ENCODE measurements at regions not wholly inside any gene's neighbourhood (a gene's known extent, or its start where the extent isn't known, plus 50 kb on each side); places are given as distances from the start of the nearest gene placed in this dataset.

- TF ChIP-seq RAD21 (IDR thresholded peaks at IDR 0.05; ENCODE audit: low read depth) = peak; percentile 96
- peak; percentile 42 for TF ChIP-seq TEAD4 (IDR thresholded peaks at IDR 0.05)
- TF ChIP-seq, protein P1, sequence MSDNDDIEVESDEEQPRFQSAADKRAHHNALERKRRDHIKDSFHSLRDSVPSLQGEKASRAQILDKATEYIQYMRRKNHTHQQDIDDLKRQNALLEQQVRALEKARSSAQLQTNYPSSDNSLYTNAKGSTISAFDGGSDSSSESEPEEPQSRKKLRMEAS (IDR thresholded peaks at IDR 0.05) = peak; percentile 91
- TF ChIP-seq TAF1 (IDR thresholded peaks at IDR 0.05; ENCODE audit: low read depth) = no peak
- TF ChIP-seq TCF12 (IDR thresholded peaks at IDR 0.05; ENCODE audit: low read depth) = peak; percentile 60; the same call in 1 of the 2 replicates
- TF ChIP-seq EP300 (IDR thresholded peaks at IDR 0.05; ENCODE audit: borderline replicate concordance) = no peak
- no peak for TF ChIP-seq FOXM1 (IDR thresholded peaks at IDR 0.05; ENCODE audit: borderline replicate concordance, low read depth)
- TF ChIP-seq USF1 (IDR thresholded peaks at IDR 0.05) = no peak
- no peak for TF ChIP-seq EGR1 (IDR thresholded peaks at IDR 0.05)
- TF ChIP-seq ZBTB7A (IDR thresholded peaks at IDR 0.05; ENCODE audit: low read depth) = no peak
- TF ChIP-seq, protein P2, sequence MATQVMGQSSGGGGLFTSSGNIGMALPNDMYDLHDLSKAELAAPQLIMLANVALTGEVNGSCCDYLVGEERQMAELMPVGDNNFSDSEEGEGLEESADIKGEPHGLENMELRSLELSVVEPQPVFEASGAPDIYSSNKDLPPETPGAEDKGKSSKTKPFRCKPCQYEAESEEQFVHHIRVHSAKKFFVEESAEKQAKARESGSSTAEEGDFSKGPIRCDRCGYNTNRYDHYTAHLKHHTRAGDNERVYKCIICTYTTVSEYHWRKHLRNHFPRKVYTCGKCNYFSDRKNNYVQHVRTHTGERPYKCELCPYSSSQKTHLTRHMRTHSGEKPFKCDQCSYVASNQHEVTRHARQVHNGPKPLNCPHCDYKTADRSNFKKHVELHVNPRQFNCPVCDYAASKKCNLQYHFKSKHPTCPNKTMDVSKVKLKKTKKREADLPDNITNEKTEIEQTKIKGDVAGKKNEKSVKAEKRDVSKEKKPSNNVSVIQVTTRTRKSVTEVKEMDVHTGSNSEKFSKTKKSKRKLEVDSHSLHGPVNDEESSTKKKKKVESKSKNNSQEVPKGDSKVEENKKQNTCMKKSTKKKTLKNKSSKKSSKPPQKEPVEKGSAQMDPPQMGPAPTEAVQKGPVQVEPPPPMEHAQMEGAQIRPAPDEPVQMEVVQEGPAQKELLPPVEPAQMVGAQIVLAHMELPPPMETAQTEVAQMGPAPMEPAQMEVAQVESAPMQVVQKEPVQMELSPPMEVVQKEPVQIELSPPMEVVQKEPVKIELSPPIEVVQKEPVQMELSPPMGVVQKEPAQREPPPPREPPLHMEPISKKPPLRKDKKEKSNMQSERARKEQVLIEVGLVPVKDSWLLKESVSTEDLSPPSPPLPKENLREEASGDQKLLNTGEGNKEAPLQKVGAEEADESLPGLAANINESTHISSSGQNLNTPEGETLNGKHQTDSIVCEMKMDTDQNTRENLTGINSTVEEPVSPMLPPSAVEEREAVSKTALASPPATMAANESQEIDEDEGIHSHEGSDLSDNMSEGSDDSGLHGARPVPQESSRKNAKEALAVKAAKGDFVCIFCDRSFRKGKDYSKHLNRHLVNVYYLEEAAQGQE (IDR thresholded peaks at IDR 0.05; ENCODE audit: low read depth) = no peak
- peak; percentile 45 for TF ChIP-seq NFIC (IDR thresholded peaks at IDR 0.05)
- TF ChIP-seq CEBPB (IDR thresholded peaks at IDR 0.05) = no peak
- no peak for TF ChIP-seq YY1 (IDR thresholded peaks at IDR 0.05; ENCODE audit: low read depth)
- TF ChIP-seq CREB1 (IDR thresholded peaks at IDR 0.05; ENCODE audit: low read depth) = no peak
Measured at GRCh38 chr15:62782071-62782841, 260.3 kb upstream of the TPM1 start.

DNA sequence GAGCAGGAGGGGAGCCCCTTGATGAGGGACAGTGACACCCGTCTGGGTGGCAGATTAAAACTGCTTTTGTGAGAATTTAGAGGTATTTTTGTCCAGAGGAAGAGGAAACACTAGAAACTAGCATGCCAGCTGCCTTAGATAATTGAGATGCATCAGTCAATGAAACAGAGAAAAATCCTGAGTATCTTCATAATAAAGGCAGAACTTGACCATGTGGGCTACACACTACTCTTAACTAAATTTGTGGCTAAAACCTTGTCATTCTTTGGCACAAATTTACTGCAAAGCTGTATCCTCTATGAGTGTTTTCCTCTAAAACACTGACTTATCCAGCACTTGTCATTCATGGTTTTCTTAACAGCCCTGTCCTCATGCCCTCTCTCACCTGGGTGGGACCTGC lies 259.7 kb upstream of the TPM1 start:
- TF ChIP-seq CREB1 (IDR thresholded peaks at IDR 0.05; ENCODE audit: low read depth) = no peak
- TF ChIP-seq, protein P2 (IDR thresholded peaks at IDR 0.05; ENCODE audit: low read depth) = no peak
- TF ChIP-seq EP300 (IDR thresholded peaks at IDR 0.05; ENCODE audit: borderline replicate concordance) = no peak
- TF ChIP-seq USF1 (IDR thresholded peaks at IDR 0.05) = no peak
- TF ChIP-seq FOXM1 (IDR thresholded peaks at IDR 0.05; ENCODE audit: borderline replicate concordance, low read depth) = no peak
- no peak for TF ChIP-seq TAF1 (IDR thresholded peaks at IDR 0.05; ENCODE audit: low read depth)
- TF ChIP-seq RAD21 (IDR thresholded peaks at IDR 0.05; ENCODE audit: low read depth) = no peak
- no peak for TF ChIP-seq ZBTB7A (IDR thresholded peaks at IDR 0.05; ENCODE audit: low read depth)
- no peak for TF ChIP-seq TCF12 (IDR thresholded peaks at IDR 0.05; ENCODE audit: low read depth)
- no peak for TF ChIP-seq TEAD4 (IDR thresholded peaks at IDR 0.05)
- TF ChIP-seq CEBPB (IDR thresholded peaks at IDR 0.05) = no peak
- TF ChIP-seq, protein P1 (IDR thresholded peaks at IDR 0.05) = no peak
- no peak for TF ChIP-seq NFIC (IDR thresholded peaks at IDR 0.05)

GRCh38 chr15:62783303-62783957 lies 259.1 kb upstream of the TPM1 start:
- TF ChIP-seq, protein P1 (IDR thresholded peaks at IDR 0.05) = no peak
- no peak for TF ChIP-seq TAF1 (IDR thresholded peaks at IDR 0.05; ENCODE audit: low read depth)
- TF ChIP-seq CREB1 (IDR thresholded peaks at IDR 0.05; ENCODE audit: low read depth) = no peak

DNA sequence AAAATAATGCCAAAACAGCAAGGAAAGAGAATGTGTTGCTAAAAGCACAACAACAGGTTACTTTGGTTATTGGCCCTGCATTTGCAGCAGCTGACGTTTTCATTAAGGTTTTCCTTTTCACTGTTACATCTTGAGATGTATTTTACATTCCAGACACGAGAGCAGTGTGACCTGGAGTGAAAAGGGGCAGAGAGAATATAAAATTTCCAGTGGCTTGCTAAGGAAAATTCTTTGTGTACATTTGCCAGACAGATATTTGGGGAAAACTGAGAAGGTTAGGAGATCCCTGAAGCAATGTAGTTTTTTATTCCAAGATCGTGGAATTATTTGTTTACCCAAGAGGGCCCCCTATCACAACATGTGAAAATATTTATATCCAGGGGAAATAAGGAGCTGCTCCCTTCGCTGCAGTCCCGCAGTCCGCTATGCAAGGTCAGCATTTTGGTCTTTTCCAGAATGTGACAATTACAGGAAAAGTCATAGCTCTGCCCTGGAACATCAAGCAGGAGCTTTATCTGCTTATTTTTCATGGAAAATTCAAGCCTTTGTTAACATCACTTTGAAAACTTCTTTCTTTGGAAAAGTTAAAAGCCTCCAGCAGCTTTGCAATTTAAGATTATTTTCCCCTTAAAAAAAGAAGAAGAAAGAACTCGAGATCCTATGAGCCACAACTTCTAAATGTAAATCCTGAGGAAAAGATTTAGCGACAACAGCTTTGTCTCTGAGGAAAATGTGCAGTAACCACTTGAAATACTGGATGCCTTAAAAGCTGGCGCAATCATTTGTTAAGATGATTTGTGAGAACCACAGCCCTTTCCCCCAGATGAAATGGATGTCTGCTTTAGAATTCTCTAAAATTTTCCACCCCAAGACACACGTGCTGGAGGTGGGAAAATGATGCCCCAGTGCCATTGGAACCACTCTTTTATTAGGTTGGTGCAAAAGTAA lies 256.4 kb upstream of the TPM1 start:
- TF ChIP-seq, protein P1 (IDR thresholded peaks at IDR 0.05) = no peak
- TF ChIP-seq NFIC (IDR thresholded peaks at IDR 0.05) = no peak
- TF ChIP-seq FOXM1 (IDR thresholded peaks at IDR 0.05; ENCODE audit: borderline replicate concordance, low read depth) = no peak
- no peak for TF ChIP-seq TAF1 (IDR thresholded peaks at IDR 0.05; ENCODE audit: low read depth)
- TF ChIP-seq TCF12 (IDR thresholded peaks at IDR 0.05; ENCODE audit: low read depth) = no peak
- no peak for TF ChIP-seq CREB1 (IDR thresholded peaks at IDR 0.05; ENCODE audit: low read depth)
- TF ChIP-seq ZBTB7A (IDR thresholded peaks at IDR 0.05; ENCODE audit: low read depth) = no peak
- no peak for TF ChIP-seq YY1 (IDR thresholded peaks at IDR 0.05; ENCODE audit: low read depth)
- TF ChIP-seq, protein P2 (IDR thresholded peaks at IDR 0.05; ENCODE audit: low read depth) = no peak
- no peak for TF ChIP-seq EGR1 (IDR thresholded peaks at IDR 0.05)
- TF ChIP-seq CEBPB (IDR thresholded peaks at IDR 0.05) = no peak
- no peak for TF ChIP-seq EP300 (IDR thresholded peaks at IDR 0.05; ENCODE audit: borderline replicate concordance)
- TF ChIP-seq RAD21 (IDR thresholded peaks at IDR 0.05; ENCODE audit: low read depth) = no peak
- no peak for TF ChIP-seq TEAD4 (IDR thresholded peaks at IDR 0.05)
- TF ChIP-seq USF1 (IDR thresholded peaks at IDR 0.05) = no peak
